Naive thymus-derived CD4-positive, alpha-beta T cell (primary cell): ENCODE measurements at regions not wholly inside any gene's neighbourhood (a gene's known extent, or its start where the extent isn't known, plus 50 kb on each side); places are given as distances from the start of the nearest gene placed in this dataset.
"Not testable (repeated sequence)": the region's sequence is repeated elsewhere in the genome, so short reads cannot be mapped to it uniquely, and the experiment has no call there.

Experiments
- ATAC-seq: fragments of 150-1000 bp; cut with Tn5 transposase; 2 replicates; pipeline ENCODE4 v1.10.0; 2021; ENCODE audit warnings: mild to moderate bottlenecking, moderate library complexity
- CTCF ChIA-PET: fragments of 350-600 bp; sonication (Branson Sonifier 250); formaldehyde crosslinking; loops from one replicate; lab custom pipeline; 2021; ENCODE audit warnings: antibody characterized with exemption; lab: Charles Lee
- POLR2A ChIA-PET: fragments of 350-600 bp; sonication (Branson Sonifier 250); formaldehyde crosslinking; loops from one replicate; lab custom pipeline; 2021; ENCODE audit warnings: antibody characterized with exemption, inconsistent platforms; lab: Charles Lee
- DNase-seq, 9 donors: peaks; one replicate each; pipeline versions ENCODE4 v3.0.0 to v3.0.0-alpha.2; 2020 to 2022; ENCODE audit warnings: mixed read lengths in 1 of 9
- H3K27ac ChIP-seq: one replicate; pipeline ENCODE4 v1.7.0; 2013; ENCODE audit warnings: mild to moderate bottlenecking, low read depth, low read length, moderate library complexity
- H3K27me3 ChIP-seq, 2 donors: one replicate each; pipeline ENCODE4 v1.7.0; 2013; ENCODE audit warnings: low read length in 2 of 2, mild to moderate bottlenecking in 2 of 2, moderate library complexity in 2 of 2; ENCODE audit not compliant: control insufficient read depth in 2 of 2, insufficient read depth in 2 of 2
- H3K36me3 ChIP-seq, 3 experiments: 1 replicate in 2 of 3; 2 replicates in 1 of 3; pipeline ENCODE4 v1.7.0; 2013; ENCODE audit warnings: low read length in 3 of 3, mild to moderate bottlenecking in 3 of 3, moderate library complexity in 1 of 3; ENCODE audit not compliant: insufficient read depth in 3 of 3, control insufficient read depth in 2 of 3
- H3K4me1 ChIP-seq, 2 donors: one replicate each; pipeline ENCODE4 v1.7.0; 2013; ENCODE audit warnings: low read length in 2 of 2, mild to moderate bottlenecking in 2 of 2, moderate library complexity in 1 of 2; ENCODE audit not compliant: control insufficient read depth in 2 of 2, insufficient read depth in 2 of 2
- H3K4me3 ChIP-seq: 2 replicates; pipeline ENCODE4 v1.7.0; 2013; ENCODE audit warnings: mild to moderate bottlenecking, low read length
- H3K9me3 ChIP-seq, 3 experiments: 1 replicate in 2 of 3; 2 replicates in 1 of 3; pipeline ENCODE4 v1.7.0; 2013; ENCODE audit warnings: low read length in 3 of 3; ENCODE audit not compliant: control insufficient read depth in 2 of 3
- H3K27ac Mint-ChIP-seq, 9 donors: one replicate each; pipeline ENCODE4 v1.8.0; 2020 to 2022; ENCODE audit warnings: mixed read lengths in 9 of 9, mild to moderate bottlenecking in 8 of 9, moderate library complexity in 5 of 9, inconsistent platforms in 2 of 9
- H3K27me3 Mint-ChIP-seq, 5 donors: one replicate each; pipeline ENCODE4 v1.8.0; 2021 to 2022; ENCODE audit warnings: mixed read lengths in 5 of 5, mild to moderate bottlenecking in 1 of 5
- H3K36me3 Mint-ChIP-seq, 5 donors: one replicate each; pipeline ENCODE4 v1.8.0; 2020 to 2022; ENCODE audit warnings: mixed read lengths in 5 of 5, mild to moderate bottlenecking in 3 of 5, inconsistent platforms in 1 of 5
- H3K4me1 Mint-ChIP-seq, 7 donors: one replicate each; pipeline ENCODE4 v1.8.0; 2020 to 2022; ENCODE audit warnings: mixed read lengths in 7 of 7, mild to moderate bottlenecking in 3 of 7, inconsistent platforms in 1 of 7
- H3K4me3 Mint-ChIP-seq, 10 donors: one replicate each; pipeline ENCODE4 v1.8.0; 2020 to 2022; ENCODE audit warnings: mild to moderate bottlenecking in 10 of 10, mixed read lengths in 10 of 10, moderate library complexity in 6 of 10, inconsistent platforms in 2 of 10
- H3K9me3 Mint-ChIP-seq, 11 donors: one replicate each; pipeline ENCODE4 v1.8.0; 2020 to 2022; ENCODE audit warnings: mixed read lengths in 11 of 11, mild to moderate bottlenecking in 4 of 11, inconsistent platforms in 1 of 11, moderate library complexity in 1 of 11
- intact Hi-C, 2 donors: fragments of 100-400 bp; cut with micrococcal nuclease; formaldehyde crosslinking; loops; one replicate each; pipeline ENCODE4 v1.15.1; 2023

- H3K4me1 Mint-ChIP-seq, H3K27ac ChIP-seq, H3K27me3 ChIP-seq, H3K36me3 ChIP-seq, DNase-seq, H3K9me3 ChIP-seq, H3K4me3 Mint-ChIP-seq, CTCF ChIA-PET, H3K4me3 ChIP-seq, H3K4me1 ChIP-seq, intact Hi-C loops, ATAC-seq, H3K27ac Mint-ChIP-seq: not testable (repeated sequence)
- peaks cover 4 to 37% (median 19%) of the 10 kb centered on the region in 11 donors for H3K9me3 Mint-ChIP-seq
- POLR2A ChIA-PET, result interaction anchor here (0.6 kb wide), 1 partner anchor 151 kb away, joined by 3 read pairs; no protein-coding TSS in a partner anchor
- peaks cover 16 to 51% (median 47%) of the 10 kb centered on the region in 5 donors for H3K27me3 Mint-ChIP-seq
- peaks cover 0 to 22% (median 4%) of the 10 kb centered on the region in 5 donors for H3K36me3 Mint-ChIP-seq
Measured at GRCh38 chr14:88980907-88981306, 156.5 kb downstream of the TTC8 start.

DNA sequence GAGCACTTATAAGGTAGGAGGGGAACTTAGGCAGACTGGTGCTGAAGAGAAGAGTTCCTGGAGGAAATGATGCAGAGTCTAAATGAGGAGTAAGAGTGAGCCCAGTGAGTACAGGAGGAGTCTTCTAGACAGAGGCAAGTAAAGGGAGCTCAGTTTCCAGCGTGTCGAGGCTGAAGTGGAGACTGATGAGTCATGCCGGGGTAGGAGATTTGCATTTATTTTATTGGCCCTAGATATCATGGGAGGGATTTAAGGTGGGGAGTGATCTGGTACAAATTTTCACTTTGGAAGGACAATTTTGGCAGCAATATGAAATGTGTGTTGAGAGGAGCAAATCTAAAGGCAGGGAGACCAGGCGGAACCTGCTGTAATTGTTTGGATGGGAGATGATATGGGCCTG, 157.5 kb downstream of the TTC8 start:
- no peaks in the 10 kb centered on the region for H3K36me3 ChIP-seq
- POLR2A ChIA-PET, result no interaction called here
- no peak overlapping the region for H3K27ac ChIP-seq
- H3K4me3 Mint-ChIP-seq, result no peak overlapping the region
- H3K27me3 ChIP-seq, result peaks cover 0 to 5% of the 10 kb centered on the region in 2 donors
- H3K9me3 ChIP-seq, result no peaks in the 10 kb centered on the region
- H3K4me3 ChIP-seq, result no peak overlapping the region
- peaks cover 16 to 48% (median 41%) of the 10 kb centered on the region in 5 donors for H3K27me3 Mint-ChIP-seq
- intact Hi-C loops, result no loop called here
- ATAC-seq (no peak), DNase-seq (no peak)
- CTCF ChIA-PET, result no interaction called here
- H3K36me3 Mint-ChIP-seq, result peaks cover 0 to 23% (median 4%) of the 10 kb centered on the region in 5 donors
- H3K27ac Mint-ChIP-seq, result no peak overlapping the region
- H3K9me3 Mint-ChIP-seq, result peaks cover 7 to 37% (median 20%) of the 10 kb centered on the region in 11 donors
- H3K4me1 Mint-ChIP-seq, result no peaks in the 10 kb centered on the region
- H3K4me1 ChIP-seq, result no peaks in the 10 kb centered on the region

- Histone ChIP-seq H3K27me3 (no peaks in the 10 kb centered on the region), H3K27ac (no peak overlapping the region), H3K9me3 (no peaks in the 10 kb centered on the region), H3K36me3 (no peaks in the 10 kb centered on the region), H3K4me1 (no peaks in the 10 kb centered on the region), H3K4me3 (no peak overlapping the region)
- Mint-ChIP-seq H3K36me3 (peaks cover 0 to 19% (median 4%) of the 10 kb centered on the region in 5 donors), H3K4me1 (no peaks in the 10 kb centered on the region), H3K9me3 (peaks cover 6 to 43% (median 12%) of the 10 kb centered on the region in 11 donors), H3K27me3 (peaks cover 7 to 38% (median 25%) of the 10 kb centered on the region in 5 donors), H3K27ac (no peak overlapping the region), H3K4me3 (no peak overlapping the region)
- intact Hi-C loops, result no loop called here
- DNase-seq (no peak), ATAC-seq (no peak)
- ChIA-PET POLR2A (no interaction called here), CTCF (no interaction called here)
Measured at GRCh38 chr14:88983755-88984154, 159.3 kb downstream of the TTC8 start.

DNA sequence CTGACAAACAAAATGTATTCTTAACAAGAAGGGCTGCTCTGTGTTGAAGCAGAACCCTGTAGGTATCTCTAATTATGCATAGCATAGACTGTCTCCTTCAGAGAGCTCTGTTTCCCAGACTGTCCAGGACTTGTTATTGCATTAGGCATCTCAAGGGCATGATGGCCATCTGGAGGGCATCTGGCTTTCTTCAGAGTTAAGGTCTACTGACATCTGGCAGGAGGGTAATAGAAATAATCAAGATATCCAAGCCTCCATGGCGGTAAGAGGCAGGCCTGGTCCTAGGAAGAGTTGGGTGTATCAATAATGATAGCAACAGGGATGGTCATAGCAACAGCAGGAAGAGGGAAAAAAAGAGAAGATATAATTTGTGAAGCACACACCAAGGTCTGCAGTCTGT, 161.2 kb downstream of the TTC8 start:
- H3K36me3 Mint-ChIP-seq, result peaks cover 0 to 15% (median 3%) of the 10 kb centered on the region in 5 donors
- Histone ChIP-seq H3K9me3 (no peaks in the 10 kb centered on the region), H3K27me3 (no peaks in the 10 kb centered on the region), H3K4me1 (no peaks in the 10 kb centered on the region), H3K36me3 (no peaks in the 10 kb centered on the region), H3K4me3 (no peak overlapping the region), H3K27ac (no peak overlapping the region)
- CTCF ChIA-PET, result no interaction called here
- POLR2A ChIA-PET, result no interaction called here
- H3K4me3 Mint-ChIP-seq, result no peak overlapping the region
- no peak overlapping the region for H3K27ac Mint-ChIP-seq
- peaks cover 0 to 26% (median 17%) of the 10 kb centered on the region in 5 donors for H3K27me3 Mint-ChIP-seq
- no peaks in the 10 kb centered on the region for H3K4me1 Mint-ChIP-seq
- no peak for ATAC-seq
- peaks cover 5 to 33% (median 12%) of the 10 kb centered on the region in 11 donors for H3K9me3 Mint-ChIP-seq
- intact Hi-C loops, result no loop called here
- no peak for DNase-seq

GRCh38 chr14:88986146-88986841, 161.8 kb downstream of the TTC8 start:
- Histone ChIP-seq H3K27ac (no peak overlapping the region), H3K36me3 (no peaks in the 10 kb centered on the region), H3K4me1 (no peaks in the 10 kb centered on the region), H3K4me3 (no peak overlapping the region), H3K9me3 (no peaks in the 10 kb centered on the region), H3K27me3 (no peaks in the 10 kb centered on the region)
- Mint-ChIP-seq H3K9me3 (peaks cover 4 to 29% (median 9%) of the 10 kb centered on the region in 11 donors), H3K27me3 (peaks cover 0 to 22% (median 15%) of the 10 kb centered on the region in 5 donors), H3K4me3 (no peak overlapping the region), H3K27ac (no peak overlapping the region), H3K36me3 (peaks cover 0 to 13% (median under 1%) of the 10 kb centered on the region in 5 donors), H3K4me1 (no peaks in the 10 kb centered on the region)
- no peak for ATAC-seq
- ChIA-PET POLR2A (no interaction called here), CTCF (no interaction called here)
- no peak for DNase-seq
- intact Hi-C loops, result no loop called here

DNA sequence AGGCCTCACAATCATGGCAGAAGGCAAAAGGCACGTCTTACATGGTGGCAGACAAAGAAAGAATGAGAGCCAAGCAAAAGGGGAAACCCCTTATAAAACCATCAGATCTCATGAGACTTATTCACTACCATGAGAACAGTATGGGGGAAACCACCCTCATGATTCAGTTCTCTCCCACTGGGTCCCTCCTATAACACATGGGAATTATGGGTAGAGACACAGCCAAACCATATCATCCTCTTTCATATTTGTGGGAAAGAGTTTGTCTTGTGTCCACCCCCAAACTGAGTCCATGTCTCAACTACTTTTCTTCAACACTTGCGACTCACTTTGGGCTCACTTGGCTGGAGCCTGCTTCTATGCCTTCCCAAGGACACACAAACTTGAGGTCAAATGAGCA, 162.5 kb downstream of the TTC8 start:
- H3K27ac Mint-ChIP-seq, H3K36me3 ChIP-seq, H3K27me3 ChIP-seq, H3K9me3 ChIP-seq, H3K4me1 Mint-ChIP-seq, CTCF ChIA-PET, H3K27ac ChIP-seq, H3K4me3 ChIP-seq, POLR2A ChIA-PET, H3K4me1 ChIP-seq, DNase-seq, ATAC-seq, intact Hi-C loops, H3K36me3 Mint-ChIP-seq, H3K4me3 Mint-ChIP-seq: not testable (repeated sequence)
- H3K27me3 Mint-ChIP-seq, result peaks cover 0 to 28% (median 17%) of the 10 kb centered on the region in 5 donors
- H3K9me3 Mint-ChIP-seq, result peaks cover 4 to 31% (median 10%) of the 10 kb centered on the region in 11 donors

DNA sequence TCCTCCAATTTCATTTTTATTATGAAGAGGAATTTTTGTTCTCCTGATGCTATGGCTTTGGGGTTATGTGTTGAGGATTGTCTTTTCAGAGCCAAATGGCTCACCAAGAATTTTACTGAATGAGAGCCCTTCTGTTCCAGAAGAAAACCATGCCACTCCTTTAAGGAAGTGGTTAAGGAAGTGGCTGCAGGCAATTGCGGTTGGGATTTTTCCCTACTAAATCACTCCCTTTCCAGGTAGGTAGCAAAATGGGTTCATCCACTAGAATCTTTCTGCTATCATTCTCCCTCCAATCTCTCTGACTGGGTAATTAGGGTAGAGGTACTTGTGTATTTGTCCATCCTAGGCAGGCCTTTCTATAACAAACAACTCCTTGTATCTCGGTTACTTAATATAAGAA, 163.1 kb downstream of the TTC8 start:
- DNase-seq (no peak), ATAC-seq (no peak)
- H3K4me3 ChIP-seq, result no peak overlapping the region
- H3K36me3 Mint-ChIP-seq, result peaks cover 0 to 8% (median 0%) of the 10 kb centered on the region in 5 donors
- POLR2A ChIA-PET, result no interaction called here
- peaks cover 0 to 34% (median 23%) of the 10 kb centered on the region in 5 donors for H3K27me3 Mint-ChIP-seq
- H3K4me3 Mint-ChIP-seq, result no peak overlapping the region
- no peaks in the 10 kb centered on the region for H3K9me3 ChIP-seq
- no peaks in the 10 kb centered on the region for H3K27me3 ChIP-seq
- CTCF ChIA-PET, result no interaction called here
- H3K4me1 Mint-ChIP-seq, result no peaks in the 10 kb centered on the region
- no peaks in the 10 kb centered on the region for H3K4me1 ChIP-seq
- intact Hi-C loops, result no loop called here
- H3K27ac ChIP-seq, result no peak overlapping the region
- H3K36me3 ChIP-seq, result no peaks in the 10 kb centered on the region
- H3K9me3 Mint-ChIP-seq, result peaks cover 4 to 33% (median 10%) of the 10 kb centered on the region in 11 donors
- no peak overlapping the region for H3K27ac Mint-ChIP-seq
